HG02870 (cell line): ENCODE measurements at regions not wholly inside any gene's neighbourhood (a gene's known extent, or its start where the extent isn't known, plus 50 kb on each side); places are given as distances from the start of the nearest gene placed in this dataset.

ENCODE experiments used
- ATAC-seq: cut with Tn5 transposase; IDR thresholded peaks from one replicate; pipeline ENCODE4 v1.9.1; 2021; ENCODE audit warnings: mild to moderate bottlenecking, moderate library complexity; ENCODE audit not compliant: unreplicated experiment

DNA sequence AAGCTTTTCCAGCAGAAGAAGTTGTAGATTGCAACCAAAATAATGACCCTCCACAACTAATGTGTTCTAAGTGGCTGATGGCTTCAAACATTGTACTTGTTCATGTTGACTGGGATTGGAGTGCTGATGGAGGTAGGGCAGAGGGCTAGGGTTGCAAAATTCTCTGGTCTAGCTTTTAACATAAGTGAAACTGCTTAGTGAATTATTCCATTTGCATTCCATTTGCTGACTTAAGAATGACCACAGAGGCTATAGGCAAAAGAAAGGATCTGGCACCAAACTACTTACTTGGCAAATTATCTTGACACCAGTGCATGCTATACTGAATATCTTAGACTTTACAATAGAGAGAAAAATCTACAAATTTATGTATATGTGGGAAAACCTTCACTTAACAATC, 287.0 kb downstream of the FGF9 start:
- no peak for ATAC-seq

DNA sequence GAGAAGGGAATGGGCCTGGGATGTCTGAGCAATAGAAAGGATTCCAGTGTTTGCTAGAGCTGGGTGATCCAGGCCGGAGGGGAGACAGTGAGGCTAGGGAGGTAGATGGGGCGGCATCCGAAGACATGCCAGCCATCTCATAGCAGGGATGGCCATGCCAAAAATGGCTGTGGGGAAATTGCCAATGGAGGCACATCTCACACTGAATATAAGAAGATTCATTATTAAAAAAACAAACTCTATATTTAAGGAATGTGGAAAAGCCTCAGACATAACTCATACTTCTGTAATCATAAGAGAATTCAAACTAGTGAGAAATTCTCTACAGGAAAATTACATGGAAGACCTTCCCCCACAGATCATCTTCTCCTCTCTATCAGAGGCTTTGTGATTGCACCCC, 289.2 kb downstream of the FGF9 start:
- no peak for ATAC-seq

GRCh38 chr13:21964686-21965085, 293.8 kb downstream of the FGF9 start:
- no peak for ATAC-seq

- ATAC-seq = no peak
Observed at GRCh38 chr13:21965095-21965494, 294.2 kb downstream of the FGF9 start.

- ATAC-seq = no peak
Observed at GRCh38 chr13:21966014-21966413, 295.1 kb downstream of the FGF9 start.

- no peak for ATAC-seq
Observed at GRCh38 chr13:21967871-21968270, 297.0 kb downstream of the FGF9 start.

DNA sequence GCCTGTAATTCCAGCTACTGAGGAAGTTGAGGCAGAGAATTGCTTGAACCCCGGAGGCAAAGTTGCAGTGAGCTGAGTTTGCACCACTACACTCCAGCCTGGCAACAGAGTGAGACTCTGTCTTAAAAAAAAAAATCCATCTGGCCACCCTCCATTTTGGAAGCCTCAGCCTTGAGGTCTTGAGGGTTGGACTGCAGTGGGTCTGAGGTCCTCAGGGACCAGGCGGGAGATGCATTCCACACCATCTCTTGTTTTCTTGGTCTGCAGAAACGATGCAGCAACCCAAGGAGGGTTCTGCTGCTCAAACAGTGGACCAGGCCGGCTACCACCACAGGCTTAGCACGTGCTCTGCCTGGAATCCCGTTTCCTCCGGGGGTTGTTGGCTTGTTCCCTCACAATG, 299.3 kb downstream of the FGF9 start:
- ATAC-seq = no peak

GRCh38 chr13:21970918-21971317, 300.0 kb downstream of the FGF9 start:
- ATAC-seq = no peak

DNA sequence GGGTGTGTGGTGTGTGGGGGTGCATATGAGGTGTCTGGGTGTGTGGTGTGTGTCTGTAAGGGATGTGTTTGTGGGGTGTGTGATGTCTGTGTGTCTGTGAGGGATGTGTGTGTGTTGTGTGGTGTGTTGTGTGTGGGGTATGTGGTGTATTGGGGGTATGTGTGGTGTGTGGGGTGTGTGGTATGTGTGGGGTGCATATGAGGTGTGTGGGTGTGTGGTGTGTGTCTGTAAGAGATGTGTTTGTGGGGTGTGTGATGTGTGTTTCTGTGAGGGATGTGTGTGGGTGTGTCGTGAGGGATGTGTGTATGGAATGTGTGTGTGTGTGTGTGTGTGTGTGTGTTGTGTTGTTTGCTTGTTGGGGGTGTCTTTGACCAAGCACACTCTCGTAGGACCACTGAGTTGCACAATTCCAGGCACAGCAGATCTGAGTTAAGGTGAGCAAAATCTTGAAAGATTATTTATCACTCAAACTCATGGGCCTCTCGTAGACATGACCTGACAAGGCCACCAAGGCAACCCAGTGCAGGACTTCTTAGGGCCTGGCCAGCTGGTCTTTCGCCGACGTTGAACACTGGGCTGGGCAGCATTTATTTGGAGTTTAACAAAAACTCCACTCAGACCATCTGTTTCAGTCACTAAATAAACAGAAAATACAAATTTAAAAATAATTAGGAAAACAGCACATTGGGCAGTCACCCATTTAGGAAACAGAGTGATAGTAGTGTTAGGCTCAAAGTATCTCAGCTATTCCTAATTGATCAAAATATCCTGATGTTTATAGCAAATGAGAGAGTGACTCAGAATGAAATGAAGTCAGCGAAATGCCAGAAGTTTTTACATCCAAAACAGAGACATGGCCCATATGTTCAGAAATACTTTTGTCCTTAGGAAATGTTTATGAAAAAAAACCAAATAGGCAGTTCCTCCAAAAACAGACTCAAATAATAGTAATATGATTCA, 301.1 kb downstream of the FGF9 start:
- ATAC-seq = no peak

DNA sequence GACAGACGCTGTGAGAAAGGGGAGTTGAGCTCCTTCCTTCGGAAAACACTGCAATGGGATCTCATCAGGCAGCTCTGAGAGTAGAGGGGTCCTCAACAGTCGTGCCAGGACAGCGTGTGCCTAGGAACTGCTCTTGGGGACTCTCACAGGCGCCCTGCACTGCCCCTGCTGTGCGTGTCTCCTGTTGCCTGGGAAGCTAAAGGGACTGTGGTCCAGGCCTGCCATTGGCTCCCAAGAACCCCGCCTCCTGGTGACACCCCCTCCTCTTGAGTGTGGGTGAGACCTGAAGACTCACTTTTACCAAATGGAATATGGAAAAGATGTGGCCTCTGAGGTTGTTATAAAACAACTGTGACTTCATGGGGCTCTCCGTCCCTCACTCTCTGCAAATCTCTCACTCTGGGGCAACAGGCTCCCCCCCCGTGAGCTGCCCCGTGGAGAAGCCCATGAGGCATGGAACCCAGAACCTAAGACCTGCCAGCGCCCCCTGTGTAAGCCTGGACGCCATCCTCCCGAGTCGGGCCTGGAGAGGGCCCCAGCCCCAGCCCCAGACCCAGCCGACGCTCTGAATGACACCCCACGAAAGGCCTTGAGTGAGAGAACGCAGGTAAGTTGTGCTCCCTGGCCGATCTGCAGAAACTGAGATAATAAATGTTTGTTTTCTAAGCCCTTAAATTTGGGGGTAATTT, 302.7 kb downstream of the FGF9 start:
- no peak for ATAC-seq

GRCh38 chr13:21974741-21975140, 303.9 kb downstream of the FGF9 start:
- no peak for ATAC-seq

GRCh38 chr13:21976159-21976558, 305.3 kb downstream of the FGF9 start:
- no peak for ATAC-seq

- ATAC-seq = no peak
Observed at GRCh38 chr13:21979161-21979806, 308.4 kb downstream of the FGF9 start.

- ATAC-seq = no peak
Observed at GRCh38 chr13:21980049-21980448, 309.2 kb downstream of the FGF9 start.

GRCh38 chr13:21984156-21984555, 313.3 kb downstream of the FGF9 start:
- no peak for ATAC-seq

- ATAC-seq = no peak
Observed at GRCh38 chr13:21986602-21987001, 315.7 kb downstream of the FGF9 start.

- no peak for ATAC-seq
Observed at GRCh38 chr13:21987793-21988192, 316.9 kb downstream of the FGF9 start.

- no peak for ATAC-seq
Observed at GRCh38 chr13:21988624-21989023, 317.8 kb downstream of the FGF9 start.

DNA sequence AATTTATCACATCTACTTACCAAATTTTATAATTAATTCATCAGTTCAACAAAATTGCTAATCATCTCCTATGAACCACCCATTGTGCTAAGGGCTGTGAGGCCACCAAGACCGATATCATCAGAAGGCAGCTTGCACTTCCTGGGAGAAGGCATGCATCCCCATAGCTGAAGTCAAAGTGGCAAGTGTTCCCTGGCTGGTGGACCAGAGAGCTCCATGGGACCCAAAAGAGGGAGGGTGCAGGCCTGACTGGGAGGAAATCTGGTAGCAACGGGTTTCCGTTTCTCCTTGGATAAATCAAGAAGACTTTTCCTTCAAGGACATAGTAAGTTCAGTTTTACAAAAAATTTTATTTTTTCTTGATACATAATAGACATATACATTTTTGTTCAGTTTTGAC, 325.2 kb downstream of the FGF9 start:
- no peak for ATAC-seq

DNA sequence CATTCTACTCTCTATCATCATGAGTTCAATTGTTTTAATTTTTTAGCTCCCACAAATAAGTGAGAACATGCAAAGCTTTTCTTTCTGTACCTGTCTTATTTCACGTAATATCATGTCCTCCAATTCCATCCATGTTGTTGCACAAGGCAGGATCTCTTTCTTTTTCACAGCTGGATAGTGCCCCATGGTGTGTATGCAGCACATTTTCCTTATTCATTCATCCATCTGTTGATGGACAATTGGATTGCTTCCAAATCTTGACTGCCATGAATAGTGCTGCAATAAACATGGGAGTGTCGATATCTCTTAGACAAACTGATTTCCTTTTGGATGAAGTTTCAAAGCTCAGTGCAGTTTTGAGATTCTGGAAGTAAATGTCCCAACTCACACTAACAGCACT, 326.9 kb downstream of the FGF9 start:
- ATAC-seq = no peak

- ATAC-seq = no peak
Observed at GRCh38 chr13:21998279-21998990, 327.6 kb downstream of the FGF9 start.
